HEK293T (cell line): ENCODE measurements at regions not wholly inside any gene's neighbourhood (a gene's known extent, or its start where the extent isn't known, plus 50 kb on each side); places are given as distances from the start of the nearest gene placed in this dataset.

ENCODE experiments used
- CTCF ChIA-PET: fragments of 350-600 bp; formaldehyde crosslinking; extraction: SDS; loops from one replicate; lab custom pipeline; 2021; ENCODE audit warnings: antibody characterized with exemption, inconsistent platforms; lab: Yijun Ruan, JAX
- POLR2A ChIA-PET: fragments of 350-600 bp; formaldehyde crosslinking; extraction: SDS; loops from one replicate; lab custom pipeline; 2020; ENCODE audit warnings: antibody characterized with exemption, inconsistent platforms; lab: Yijun Ruan, JAX
- DNase-seq: peaks from one replicate; pipeline ENCODE4 v3.0.0; 2012; ENCODE audit warnings: mixed read lengths; ENCODE audit errors: extremely low spot score
- ARNT ChIP-seq: fragments of 450-650 bp; IDR thresholded peaks from 2 replicates; pipeline ENCODE4 v1.6.1; 2017; ENCODE audit warnings: mild to moderate bottlenecking
- BHLHE40 ChIP-seq: fragments of 450-650 bp; IDR thresholded peaks from 2 replicates; pipeline ENCODE4 v1.6.1; 2016; ENCODE audit warnings: mild to moderate bottlenecking, moderate library complexity, borderline replicate concordance
- CTBP1 ChIP-seq: fragments of 450-650 bp; IDR thresholded peaks from 2 replicates; pipeline ENCODE4 v1.6.1; 2016; ENCODE audit warnings: borderline replicate concordance
- ELF4 ChIP-seq: fragments of 450-650 bp; IDR thresholded peaks from 2 replicates; pipeline ENCODE4 v1.6.1; 2017; ENCODE audit warnings: antibody characterized with exemption
- FOXA1 ChIP-seq: fragments of 450-650 bp; IDR thresholded peaks from 2 replicates; pipeline ENCODE4 v1.6.1; 2016; ENCODE audit warnings: mild to moderate bottlenecking
- FOXK2 ChIP-seq: fragments of 450-650 bp; IDR thresholded peaks from 2 replicates; pipeline ENCODE4 v1.6.1; 2016; ENCODE audit warnings: mild to moderate bottlenecking
- FOXM1 ChIP-seq: fragments of 450-650 bp; IDR thresholded peaks from 2 replicates; pipeline ENCODE4 v1.6.1; 2017; ENCODE audit warnings: mild to moderate bottlenecking, borderline replicate concordance
- HDGF ChIP-seq: fragments of 450-650 bp; IDR thresholded peaks from 2 replicates; pipeline ENCODE4 v1.6.1; 2017; ENCODE audit warnings: antibody characterized with exemption, borderline replicate concordance
- L3MBTL2 ChIP-seq: fragments of 450-650 bp; conservative IDR thresholded peaks from 2 replicates; pipeline ENCODE4 v1.6.1; 2016; ENCODE audit warnings: mild to moderate bottlenecking
- LEF1 ChIP-seq: fragments of 450-650 bp; IDR thresholded peaks from 2 replicates; pipeline ENCODE4 v1.6.1; 2017; ENCODE audit warnings: mild to moderate bottlenecking, borderline replicate concordance
- NFRKB ChIP-seq: fragments of 450-650 bp; IDR thresholded peaks from 2 replicates; pipeline ENCODE4 v1.6.1; 2016; ENCODE audit warnings: mild to moderate bottlenecking, moderate library complexity
- PKNOX1 ChIP-seq: fragments of 450-650 bp; IDR thresholded peaks from 2 replicates; pipeline ENCODE4 v1.6.1; 2016
- SP1 ChIP-seq: fragments of 450-650 bp; IDR thresholded peaks from 2 replicates; pipeline ENCODE4 v1.6.1; 2017
- SUZ12 ChIP-seq: fragments of 450-650 bp; IDR thresholded peaks from 2 replicates; pipeline ENCODE4 v1.6.1; 2016; ENCODE audit warnings: mild to moderate bottlenecking
- TARDBP ChIP-seq: fragments of 450-650 bp; IDR thresholded peaks from 2 replicates; pipeline ENCODE4 v1.6.1; 2016
- ZNF384 ChIP-seq: fragments of 450-650 bp; IDR thresholded peaks from 2 replicates; pipeline ENCODE4 v1.6.1; 2016

GRCh38 chr5:112546946-112547592, 128.0 kb upstream of the EPB41L4A start:
- DNase-seq, result no peak
- no peak for TF ChIP-seq PKNOX1
- TF ChIP-seq FOXK2, result no peak
- TF ChIP-seq LEF1, result no peak
- TF ChIP-seq NFRKB, result no peak
- TF ChIP-seq FOXM1, result no peak
- no peak for TF ChIP-seq SUZ12
- TF ChIP-seq ELF4, result no peak
- no peak for TF ChIP-seq ARNT
- ChIA-PET POLR2A (no interaction called here), CTCF (interaction anchor here (1.2 kb wide), 1 partner anchor 145 kb away, joined by 3 read pairs; no protein-coding TSS in a partner anchor)

- ChIA-PET CTCF (interaction anchor here (1.0 kb wide), 1 partner anchor 76 kb away, joined by 3 read pairs; no protein-coding TSS in a partner anchor), POLR2A (no interaction called here)
- TF ChIP-seq L3MBTL2, result no peak
- TF ChIP-seq SP1, result no peak
- TF ChIP-seq ELF4, result no peak
- no peak for TF ChIP-seq TARDBP
- TF ChIP-seq CTBP1, result no peak
- TF ChIP-seq SUZ12, result no peak
- no peak for TF ChIP-seq BHLHE40
- TF ChIP-seq HDGF, result no peak
- TF ChIP-seq FOXM1, result no peak
- TF ChIP-seq LEF1, result no peak
- TF ChIP-seq ARNT, result no peak
- no peak for TF ChIP-seq PKNOX1
- TF ChIP-seq ZNF384, result no peak
- TF ChIP-seq FOXA1, result no peak
- no peak for TF ChIP-seq FOXK2
- DNase-seq, result no peak
Observed at GRCh38 chr5:112548246-112548881, 129.3 kb upstream of the EPB41L4A start.

GRCh38 chr5:112549127-112549526, 130.1 kb upstream of the EPB41L4A start:
- CTCF ChIA-PET, result interaction anchor here (0.8 to 1.0 kb wide), 2 partner anchors 197 to 208 kb away, joined by 3 read pairs; no protein-coding TSS in a partner anchor
- TF ChIP-seq HDGF, result no peak
- TF ChIP-seq SUZ12, result no peak
- no peak for TF ChIP-seq L3MBTL2
- no peak for TF ChIP-seq ELF4
- POLR2A ChIA-PET, result no interaction called here
- DNase-seq, result no peak

GRCh38 chr5:112549605-112550166, 130.6 kb upstream of the EPB41L4A start:
- CTCF ChIA-PET, result interaction anchor here (0.8 to 1.0 kb wide), 2 partner anchors 197 to 208 kb away, joined by 3 read pairs; no protein-coding TSS in a partner anchor
- TF ChIP-seq SUZ12, result no peak
- TF ChIP-seq ZNF384, result no peak
- no peak for TF ChIP-seq NFRKB
- TF ChIP-seq BHLHE40, result no peak
- no peak for TF ChIP-seq L3MBTL2
- no peak for TF ChIP-seq ELF4
- TF ChIP-seq ARNT, result no peak
- no peak for TF ChIP-seq LEF1
- TF ChIP-seq CTBP1, result no peak
- no peak for TF ChIP-seq TARDBP
- no peak for TF ChIP-seq FOXA1
- TF ChIP-seq PKNOX1, result no peak
- no peak for TF ChIP-seq FOXM1
- no peak for TF ChIP-seq SP1
- no peak for TF ChIP-seq HDGF
- no peak for TF ChIP-seq FOXK2
- POLR2A ChIA-PET, result no interaction called here
- no peak for DNase-seq

- DNase-seq, result peak; percentile 44
- CTCF ChIA-PET, result interaction anchor here (0.6 to 3.2 kb wide), 14 partner anchors 14 to 1053 kb away, joined by 3 to 37 read pairs (median 3); no protein-coding TSS in a partner anchor
- POLR2A ChIA-PET, result no interaction called here
- TF ChIP-seq HDGF (no peak), PKNOX1 (no peak), NFRKB (no peak), ZNF384 (no peak), SP1 (no peak), FOXK2 (no peak), BHLHE40 (no peak), CTBP1 (no peak), TARDBP (no peak), ARNT (no peak), ELF4 (no peak), SUZ12 (no peak), FOXM1 (no peak), L3MBTL2 (no peak)
Observed at GRCh38 chr5:112551419-112552032, 132.4 kb upstream of the EPB41L4A start.
